Upper lobe of left lung (tissue), 4 donors: ENCODE measurements at regions not wholly inside any gene's neighbourhood (a gene's known extent, or its start where the extent isn't known, plus 50 kb on each side); places are given as distances from the start of the nearest gene placed in this dataset.

ENCODE experiments used
- EP300 ChIP-seq, 4 donors: sonication (generic); formaldehyde crosslinking; IDR thresholded peaks; one replicate each; pipeline ENCODE4 v1.5.1; 2017; ENCODE audit warnings: antibody characterized with exemption in 4 of 4, control low read depth in 2 of 4
- POLR2A ChIP-seq, 4 donors: fragments of 450-650 bp; IDR thresholded peaks; one replicate each; pipeline ENCODE4 v1.5.1; 2016 to 2017; ENCODE audit warnings: antibody characterized with exemption in 4 of 4, mild to moderate bottlenecking in 2 of 4
- POLR2AphosphoS5 ChIP-seq, 2 donors: sonication (generic); formaldehyde crosslinking; IDR thresholded peaks; one replicate each; pipeline ENCODE4 v1.5.1; 2017; ENCODE audit warnings: antibody characterized with exemption in 2 of 2
- TF ChIP-seq, protein P1 (sequence below), 6 experiments: fragments of 450-650 bp in 4 of 6; fragments of 200-600 bp in 2 of 6; sonication (generic) in 2 of 6; IDR thresholded peaks; one replicate each; pipeline ENCODE4 v1.5.1; 2016 to 2019; ENCODE audit warnings: antibody characterized with exemption in 6 of 6

DNA sequence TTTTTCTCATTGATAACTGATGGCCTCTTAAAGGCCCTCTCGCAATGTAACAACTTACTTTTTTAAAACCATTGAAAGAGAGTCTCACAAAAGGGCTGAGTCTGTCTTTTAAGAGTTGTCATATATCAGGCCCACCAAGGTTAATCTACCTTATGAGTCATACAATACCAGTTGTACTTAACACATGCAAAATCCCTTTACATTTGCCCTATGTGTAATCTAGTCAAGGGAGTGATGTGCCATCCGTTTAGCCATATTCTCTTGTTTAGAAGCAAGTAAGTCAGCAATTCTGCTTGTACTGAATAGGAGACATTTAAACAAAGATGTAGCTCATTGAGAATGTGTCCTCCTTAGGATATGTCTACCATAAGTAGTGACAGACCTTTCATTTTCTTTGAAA, 143.7 kb downstream of the TENT5A start:
- TF ChIP-seq EP300 (IDR thresholded peaks at IDR 0.05) (no peak), POLR2AphosphoS5 (IDR thresholded peaks at IDR 0.05) (no peak), POLR2A (IDR thresholded peaks at IDR 0.05) (no peak)
- TF ChIP-seq, protein P1, sequence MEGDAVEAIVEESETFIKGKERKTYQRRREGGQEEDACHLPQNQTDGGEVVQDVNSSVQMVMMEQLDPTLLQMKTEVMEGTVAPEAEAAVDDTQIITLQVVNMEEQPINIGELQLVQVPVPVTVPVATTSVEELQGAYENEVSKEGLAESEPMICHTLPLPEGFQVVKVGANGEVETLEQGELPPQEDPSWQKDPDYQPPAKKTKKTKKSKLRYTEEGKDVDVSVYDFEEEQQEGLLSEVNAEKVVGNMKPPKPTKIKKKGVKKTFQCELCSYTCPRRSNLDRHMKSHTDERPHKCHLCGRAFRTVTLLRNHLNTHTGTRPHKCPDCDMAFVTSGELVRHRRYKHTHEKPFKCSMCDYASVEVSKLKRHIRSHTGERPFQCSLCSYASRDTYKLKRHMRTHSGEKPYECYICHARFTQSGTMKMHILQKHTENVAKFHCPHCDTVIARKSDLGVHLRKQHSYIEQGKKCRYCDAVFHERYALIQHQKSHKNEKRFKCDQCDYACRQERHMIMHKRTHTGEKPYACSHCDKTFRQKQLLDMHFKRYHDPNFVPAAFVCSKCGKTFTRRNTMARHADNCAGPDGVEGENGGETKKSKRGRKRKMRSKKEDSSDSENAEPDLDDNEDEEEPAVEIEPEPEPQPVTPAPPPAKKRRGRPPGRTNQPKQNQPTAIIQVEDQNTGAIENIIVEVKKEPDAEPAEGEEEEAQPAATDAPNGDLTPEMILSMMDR (IDR thresholded peaks at IDR 0.05), result no peak
